ENCODE measurements at regions not wholly inside any gene's neighbourhood (a gene's known extent, or its start where the extent isn't known, plus 50 kb on each side); places are given as distances from the start of the nearest gene placed in this dataset.
"Not testable (repeated sequence)": the region's sequence is repeated elsewhere in the genome, so short reads cannot be mapped to it uniquely, and the experiment has no call there.

- DNase-seq (ENCODE audit: low read depth): no peak
Measured at GRCh38 chr12:127582074-127582473, 684.9 kb upstream of the TMEM132C start.

- no peak for DNase-seq (ENCODE audit: low read depth)
Measured at GRCh38 chr12:127583041-127583440, 683.9 kb upstream of the TMEM132C start.

GRCh38 chr12:127588249-127588648 is 678.7 kb upstream of the TMEM132C start:
- DNase-seq (ENCODE audit: low read depth): no peak

- DNase-seq (ENCODE audit: low read depth): no peak
Measured at GRCh38 chr12:127589541-127589940, 677.4 kb upstream of the TMEM132C start.

- no peak for DNase-seq (ENCODE audit: low read depth)
Measured at GRCh38 chr12:127590868-127591267, 676.1 kb upstream of the TMEM132C start.

- no peak for DNase-seq (ENCODE audit: low read depth)
Measured at GRCh38 chr12:127592245-127592644, 674.7 kb upstream of the TMEM132C start.

GRCh38 chr12:127594351-127594970 is 672.5 kb upstream of the TMEM132C start:
- DNase-seq (ENCODE audit: low read depth): no peak

GRCh38 chr12:127595506-127595905 is 671.5 kb upstream of the TMEM132C start:
- DNase-seq (ENCODE audit: low read depth): no peak

GRCh38 chr12:127596891-127597290 is 670.1 kb upstream of the TMEM132C start:
- DNase-seq (ENCODE audit: low read depth): no peak

GRCh38 chr12:127599436-127599835 is 667.5 kb upstream of the TMEM132C start:
- DNase-seq (ENCODE audit: low read depth): no peak

GRCh38 chr12:127600211-127600610 is 666.8 kb upstream of the TMEM132C start:
- no peak for DNase-seq (ENCODE audit: low read depth)

- DNase-seq (ENCODE audit: low read depth): no peak
Measured at GRCh38 chr12:127606476-127607015, 660.4 kb upstream of the TMEM132C start.

GRCh38 chr12:127607146-127607725 is 659.7 kb upstream of the TMEM132C start:
- no peak for DNase-seq (ENCODE audit: low read depth)

GRCh38 chr12:127608359-127608758 is 658.6 kb upstream of the TMEM132C start:
- not testable (repeated sequence) for DNase-seq (ENCODE audit: low read depth)

GRCh38 chr12:127613056-127613455 is 653.9 kb upstream of the TMEM132C start:
- DNase-seq (ENCODE audit: low read depth): no peak

GRCh38 chr12:127619869-127620734 is 646.9 kb upstream of the TMEM132C start:
- DNase-seq (ENCODE audit: low read depth): no peak

- no peak for DNase-seq (ENCODE audit: low read depth)
Measured at GRCh38 chr12:127620735-127621355, 646.1 kb upstream of the TMEM132C start.

- no peak for DNase-seq (ENCODE audit: low read depth)
Measured at GRCh38 chr12:127621366-127621765, 645.6 kb upstream of the TMEM132C start.

- no peak for DNase-seq (ENCODE audit: low read depth)
Measured at GRCh38 chr12:127623362-127623761, 643.6 kb upstream of the TMEM132C start.

- DNase-seq (ENCODE audit: low read depth): no peak
Measured at GRCh38 chr12:127625176-127625771, 641.7 kb upstream of the TMEM132C start.

GRCh38 chr12:127628645-127629044 is 638.3 kb upstream of the TMEM132C start:
- no peak for DNase-seq (ENCODE audit: low read depth)
